HG03097 (cell line): ENCODE measurements at regions not wholly inside any gene's neighbourhood (a gene's known extent, or its start where the extent isn't known, plus 50 kb on each side); places are given as distances from the start of the nearest gene placed in this dataset.
"Not testable (repeated sequence)": the region's sequence is repeated elsewhere in the genome, so short reads cannot be mapped to it uniquely, and the experiment has no call there.

Experiments
- ATAC-seq: cut with Tn5 transposase; IDR thresholded peaks from one replicate; pipeline ENCODE4 v1.9.1; 2021; ENCODE audit not compliant: unreplicated experiment, low FRiP score

GRCh38 chr20:19024296-19025035, 188.0 kb upstream of the SLC24A3 start:
- ATAC-seq: no peak

GRCh38 chr20:19025430-19026120, 186.9 kb upstream of the SLC24A3 start:
- no peak for ATAC-seq

GRCh38 chr20:19026121-19026878, 186.1 kb upstream of the SLC24A3 start:
- no peak for ATAC-seq

GRCh38 chr20:19026901-19027644, 185.4 kb upstream of the SLC24A3 start:
- no peak for ATAC-seq

GRCh38 chr20:19027971-19028370, 184.5 kb upstream of the SLC24A3 start:
- ATAC-seq: no peak

GRCh38 chr20:19041787-19042186, 170.7 kb upstream of the SLC24A3 start:
- ATAC-seq: no peak

GRCh38 chr20:19045371-19045770, 167.1 kb upstream of the SLC24A3 start:
- ATAC-seq: no peak

- ATAC-seq: no peak
These were observed 165.1 kb upstream of the SLC24A3 start for GRCh38 chr20:19047040-19047950.

GRCh38 chr20:19047951-19048296, 164.5 kb upstream of the SLC24A3 start:
- ATAC-seq: no peak

- ATAC-seq: no peak
These were observed 163.4 kb upstream of the SLC24A3 start for GRCh38 chr20:19048995-19049501.

GRCh38 chr20:19049514-19049913, 162.9 kb upstream of the SLC24A3 start:
- ATAC-seq: no peak

GRCh38 chr20:19056909-19057308, 155.5 kb upstream of the SLC24A3 start:
- no peak for ATAC-seq

- ATAC-seq: not testable (repeated sequence)
These were observed 147.7 kb upstream of the SLC24A3 start for GRCh38 chr20:19064788-19065187.

GRCh38 chr20:19067986-19068385, 144.5 kb upstream of the SLC24A3 start:
- no peak for ATAC-seq

GRCh38 chr20:19070026-19070425, 142.4 kb upstream of the SLC24A3 start:
- no peak for ATAC-seq

GRCh38 chr20:19070681-19071445, 141.6 kb upstream of the SLC24A3 start:
- no peak for ATAC-seq

GRCh38 chr20:19071446-19071725, 141.1 kb upstream of the SLC24A3 start:
- ATAC-seq: no peak

- ATAC-seq: no peak
These were observed 140.4 kb upstream of the SLC24A3 start for GRCh38 chr20:19071902-19072498.

GRCh38 chr20:19072988-19073387, 139.5 kb upstream of the SLC24A3 start:
- no peak for ATAC-seq
